GM12878 (cell line): ENCODE measurements at regions not wholly inside any gene's neighbourhood (a gene's known extent, or its start where the extent isn't known, plus 50 kb on each side); places are given as distances from the start of the nearest gene placed in this dataset.

Experiments
- ATAC-seq: fragments of 200-7000 bp; cut with Tn5 transposase; 3 replicates; pipeline ENCODE4 v1.9.1; 2020; ENCODE audit warnings: mild to moderate bottlenecking, moderate library complexity
- BruUV-seq: library from RNA; stranded (reverse); fragments of 400-500 nt; replicated peaks from 2 replicates; lab custom pipeline; 2021; lab: Mats Ljungman, UMichigan
- CTCF ChIA-PET: fragments of 300-600 bp; sonication (Branson Sonifier 250); formaldehyde crosslinking; extraction: SDS; loops from one replicate; lab custom pipeline; 2021; ENCODE audit warnings: inconsistent platforms; lab: Yijun Ruan, JAX
- POLR2A ChIA-PET: fragments of 350-600 bp; formaldehyde crosslinking; extraction: SDS; loops from one replicate; lab custom pipeline; 2021; ENCODE audit warnings: inconsistent platforms; lab: Charles Lee
- RAD21 ChIA-PET: fragments of 300-600 bp; sonication (Branson Sonifier 250); formaldehyde crosslinking; loops from one replicate; lab custom pipeline; 2023; ENCODE audit warnings: antibody characterized with exemption; ENCODE audit not compliant: unreplicated experiment; lab: Charles Lee
- SMC1A ChIA-PET: fragments of 300-600 bp; sonication (Branson Sonifier 250); formaldehyde crosslinking; loops from one replicate; lab custom pipeline; 2023; ENCODE audit not compliant: unreplicated experiment, uncharacterized antibody; lab: Charles Lee
- DNase-seq: peaks from one replicate; pipeline ENCODE4 v3.0.0-alpha.2; 2011; ENCODE audit warnings: low read depth, low spot score
- FAIRE-seq: peaks from 3 replicates; lab custom pipeline; 2011; peaks lifted over from hg19 to GRCh38; lab: Jason Lieb, UNC
- H2AFZ ChIP-seq: 2 replicates; pipeline ENCODE4 v1.6.0; 2011; ENCODE audit warnings: low read depth, low read length, control low read depth; ENCODE audit not compliant: control insufficient read depth
- H3K27ac ChIP-seq: 2 replicates; pipeline ENCODE4 v1.5.1; 2011; ENCODE audit warnings: control low read depth; ENCODE audit not compliant: control insufficient read depth, insufficient read depth
- H3K27me3 ChIP-seq, 2 experiments: replicated peaks in 1 of 2; 2 replicates each; pipeline versions ENCODE4 v1.6.0 to v1.6.1; 2011; ENCODE audit warnings: low read length in 1 of 2; ENCODE audit not compliant: control insufficient read depth in 2 of 2, insufficient read depth in 2 of 2
- H3K36me3 ChIP-seq, 2 experiments: 2 replicates each; pipeline ENCODE4 v1.5.1; 2011; ENCODE audit warnings: low read length in 1 of 2; ENCODE audit not compliant: control insufficient read depth in 2 of 2, insufficient read depth in 2 of 2
- H3K4me1 ChIP-seq: 2 replicates; pipeline ENCODE4 v1.6.1; 2011; ENCODE audit warnings: mild to moderate bottlenecking, low read length, moderate library complexity, mixed read lengths; ENCODE audit not compliant: control insufficient read depth, insufficient read depth
- H3K4me2 ChIP-seq: 2 replicates; pipeline ENCODE4 v1.6.0; 2011; ENCODE audit warnings: control low read depth; ENCODE audit not compliant: control insufficient read depth, insufficient read depth
- H3K4me3 ChIP-seq: fragments of 200-600 bp; sonication (generic); 2 replicates; pipeline ENCODE4 v1.5.1; 2016
- H3K79me2 ChIP-seq: 2 replicates; pipeline ENCODE4 v1.6.0; 2011; ENCODE audit warnings: low read length; ENCODE audit not compliant: control insufficient read depth, insufficient read depth
- H3K9ac ChIP-seq: 2 replicates; pipeline ENCODE4 v1.8.0; 2011; ENCODE audit warnings: low read length, control low read depth, mixed read lengths; ENCODE audit not compliant: control insufficient read depth, insufficient read depth
- H3K9me3 ChIP-seq: replicated peaks from 3 replicates; pipeline ENCODE4 v1.5.1; 2011; ENCODE audit warnings: mild to moderate bottlenecking, low read length; ENCODE audit not compliant: control insufficient read depth, insufficient read depth
- H4K20me1 ChIP-seq: 2 replicates; pipeline ENCODE4 v1.6.0; 2011; ENCODE audit not compliant: control insufficient read depth, insufficient read depth
- BMI1 ChIP-seq: fragments of 450-650 bp; IDR thresholded peaks from 2 replicates; pipeline ENCODE4 v1.6.1; 2016; ENCODE audit warnings: mild to moderate bottlenecking, moderate library complexity, borderline replicate concordance
- E2F8 ChIP-seq: fragments of 450-650 bp; IDR thresholded peaks from 2 replicates; pipeline ENCODE4 v1.6.1; 2018; ENCODE audit warnings: mild to moderate bottlenecking, low read depth, moderate library complexity; ENCODE audit not compliant: partially characterized antibody
- ETV6 ChIP-seq, 2 experiments: fragments of 450-650 bp in 1 of 2; IDR thresholded peaks in 1 of 2; conservative IDR thresholded peaks in 1 of 2; 2 replicates each; pipeline ENCODE4 v1.6.1; 2014; ENCODE audit warnings: antibody characterized with exemption in 1 of 2, borderline replicate concordance in 1 of 2, low read depth in 1 of 2, mild to moderate bottlenecking in 1 of 2, moderate library complexity in 1 of 2
- GABPA ChIP-seq: IDR thresholded peaks from 2 replicates; pipeline ENCODE4 v1.6.1; 2014; ENCODE audit warnings: antibody characterized with exemption, low read depth, mild to moderate bottlenecking, inconsistent platforms
- WGBS: methylation state at CpG from one replicate; pipeline ENCODE4 v1.1.6; 2016; ENCODE audit warnings: low lambda C conversion rate; ENCODE audit not compliant: insufficient replicate concordance, insufficient coverage; ENCODE audit errors: missing lambda C conversion rate; 5-methylcytosine and 5-hydroxymethylcytosine counted together
- in situ Hi-C: fragments of 300-500 bp; cut with MboI; formaldehyde crosslinking; loops from 9 replicates; pipeline ENCODE4 v1.14.3; 2018; ENCODE audit warnings: mixed read lengths
- intact Hi-C: fragments of 100-400 bp; cut with micrococcal nuclease; formaldehyde crosslinking; loops from one replicate; pipeline ENCODE4 v1.14.2; 2022; ENCODE audit not compliant: unreplicated experiment

- TF ChIP-seq GABPA (no peak), ETV6 (conservative IDR thresholded peaks at IDR 0.05 in 1 of 2, IDR thresholded peaks at IDR 0.05 in 1 of 2; ENCODE audit: borderline replicate concordance in 1 of 2, low read depth in 1 of 2) (no peak), E2F8 (no peak)
- TF ChIP-seq, all 136 proteins: peak for 0
Measured at GRCh38 chr17:71407981-71408380, 712.8 kb upstream of the SOX9 start (continued).

GRCh38 chr17:71409137-71409536 is 711.7 kb upstream of the SOX9 start:
- in situ Hi-C loops = no loop called here
- Histone ChIP-seq H3K4me1 (no peaks in the 10 kb centered on the region), H3K79me2 (no peaks in the 10 kb centered on the region), H3K9me3 (no peaks in the 10 kb centered on the region), H4K20me1 (no peaks in the 10 kb centered on the region), H3K36me3 (no peaks in the 10 kb centered on the region), H3K4me2 (no peak overlapping the region), H2AFZ (no peak overlapping the region), H3K27ac (no peak overlapping the region), H3K9ac (no peak overlapping the region), H3K4me3 (no peak overlapping the region), H3K27me3 (no peaks in the 10 kb centered on the region)
- ChIA-PET POLR2A (no interaction called here), SMC1A (no interaction called here), CTCF (no interaction called here), RAD21 (no interaction called here)
- no CpG with 5 or more reads among the region's 1 CpG for WGBS
- no peak for DNase-seq
- intact Hi-C loops = no loop called here
- no TSS peak for BruUV-seq
- no peak for FAIRE-seq
- TF ChIP-seq BMI1 = no peak
- peak; percentile 27; the same call in 2 of the 3 replicates for ATAC-seq
